GM13977 (cell line): ENCODE measurements at regions not wholly inside any gene's neighbourhood (a gene's known extent, or its start where the extent isn't known, plus 50 kb on each side); places are given as distances from the start of the nearest gene placed in this dataset.

Experiments
- DNase-seq: peaks from one replicate; pipeline ENCODE4 v3.0.0; 2012; ENCODE audit warnings: low spot score
- in situ Hi-C: fragments of 300-500 bp; cut with MboI; formaldehyde crosslinking; loops from one replicate; pipeline ENCODE4 v1.12.0; 2022; ENCODE audit warnings: low sequenced_read_pairs, low pct_unique_long_range_greater_than_20kb, mixed read lengths, inconsistent platforms; ENCODE audit not compliant: unreplicated experiment
- TF ChIP-seq, protein P1 (sequence below): IDR thresholded peaks from 2 replicates; pipeline ENCODE4 v1.5.1; 2012; ENCODE audit warnings: mild to moderate bottlenecking, control low read depth; ENCODE audit not compliant: insufficient read depth; ENCODE audit errors: extremely low read depth, missing control alignments

DNA sequence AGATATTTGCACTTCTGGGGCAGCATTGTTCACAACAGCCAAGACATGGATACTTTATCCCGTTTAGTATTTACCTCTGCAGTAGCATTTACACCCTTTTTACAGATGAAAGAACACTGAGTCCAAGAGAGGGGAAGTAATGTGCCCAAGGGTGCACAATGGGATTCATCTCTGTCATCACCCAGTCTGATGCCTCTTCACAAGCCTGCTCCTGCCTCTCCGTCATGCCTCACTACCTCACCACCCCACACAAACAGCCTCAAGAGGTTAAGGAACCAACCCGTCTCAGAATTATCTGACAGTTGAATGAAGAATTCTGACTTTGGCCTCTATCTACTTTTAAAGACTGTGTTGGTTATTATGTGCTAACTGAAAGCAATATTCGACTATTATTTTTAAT is 368.4 kb downstream of the ATP23 start:
- DNase-seq, result no peak
- in situ Hi-C loops, result no loop called here
- TF ChIP-seq, protein P1, sequence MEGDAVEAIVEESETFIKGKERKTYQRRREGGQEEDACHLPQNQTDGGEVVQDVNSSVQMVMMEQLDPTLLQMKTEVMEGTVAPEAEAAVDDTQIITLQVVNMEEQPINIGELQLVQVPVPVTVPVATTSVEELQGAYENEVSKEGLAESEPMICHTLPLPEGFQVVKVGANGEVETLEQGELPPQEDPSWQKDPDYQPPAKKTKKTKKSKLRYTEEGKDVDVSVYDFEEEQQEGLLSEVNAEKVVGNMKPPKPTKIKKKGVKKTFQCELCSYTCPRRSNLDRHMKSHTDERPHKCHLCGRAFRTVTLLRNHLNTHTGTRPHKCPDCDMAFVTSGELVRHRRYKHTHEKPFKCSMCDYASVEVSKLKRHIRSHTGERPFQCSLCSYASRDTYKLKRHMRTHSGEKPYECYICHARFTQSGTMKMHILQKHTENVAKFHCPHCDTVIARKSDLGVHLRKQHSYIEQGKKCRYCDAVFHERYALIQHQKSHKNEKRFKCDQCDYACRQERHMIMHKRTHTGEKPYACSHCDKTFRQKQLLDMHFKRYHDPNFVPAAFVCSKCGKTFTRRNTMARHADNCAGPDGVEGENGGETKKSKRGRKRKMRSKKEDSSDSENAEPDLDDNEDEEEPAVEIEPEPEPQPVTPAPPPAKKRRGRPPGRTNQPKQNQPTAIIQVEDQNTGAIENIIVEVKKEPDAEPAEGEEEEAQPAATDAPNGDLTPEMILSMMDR, result no peak

DNA sequence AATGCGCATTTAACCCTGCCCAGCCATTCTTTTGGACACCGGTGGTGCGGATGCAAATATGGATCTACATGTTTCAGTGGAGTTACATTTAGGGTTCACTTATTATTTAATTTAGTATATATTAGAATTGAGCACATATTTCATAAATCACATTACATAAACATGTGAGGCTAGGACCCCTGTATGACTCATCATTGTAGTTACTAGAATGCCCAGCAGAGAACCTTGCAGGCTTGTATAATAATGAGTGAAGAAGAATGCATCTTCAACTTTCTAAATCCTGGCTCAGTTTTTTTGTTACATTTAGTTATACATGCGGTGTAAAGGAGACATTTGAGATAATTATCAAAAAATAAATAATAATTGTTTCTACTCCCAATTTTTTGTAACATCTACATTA is 369.0 kb downstream of the ATP23 start:
- in situ Hi-C loops, result no loop called here
- TF ChIP-seq, protein P1, result no peak
- no peak for DNase-seq

DNA sequence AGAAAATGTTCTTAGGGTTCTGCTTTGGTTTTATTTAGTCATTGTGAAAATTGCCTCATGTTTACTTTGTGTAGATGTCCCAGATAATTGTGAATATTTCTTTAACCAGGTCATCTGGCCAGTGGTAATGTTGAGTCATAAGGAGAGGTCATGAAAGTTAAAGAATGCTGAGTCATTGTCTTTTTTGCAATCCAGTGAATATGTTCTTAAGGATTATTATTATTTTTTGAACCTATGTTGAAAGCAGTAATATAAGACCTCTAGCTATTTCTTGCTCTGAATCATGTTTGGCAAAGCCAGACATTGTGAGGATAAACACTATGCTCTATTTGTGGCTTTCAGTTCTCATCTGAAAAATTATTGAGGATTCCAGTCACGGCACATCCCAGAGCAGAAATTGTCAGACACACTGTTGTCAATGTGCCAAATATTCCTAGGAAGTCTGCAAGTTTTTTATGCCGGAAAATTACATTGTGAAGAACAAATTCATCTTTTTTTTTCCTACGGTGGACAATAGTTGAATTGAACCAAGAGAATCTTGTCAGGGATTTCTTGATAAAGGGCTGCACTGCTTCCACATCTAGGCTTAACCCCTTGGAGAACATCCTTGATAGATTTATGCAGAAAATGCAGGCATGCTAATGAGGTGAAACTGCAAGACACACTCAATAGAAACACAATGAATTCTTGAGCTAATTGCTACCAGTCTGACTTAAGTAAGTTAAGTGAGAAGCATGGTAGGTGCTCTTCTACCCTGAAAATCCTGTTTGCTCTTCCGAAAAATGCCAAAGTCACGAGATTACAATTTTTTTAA is 369.6 kb downstream of the ATP23 start:
- TF ChIP-seq, protein P1, result no peak
- in situ Hi-C loops, result no loop called here
- no peak for DNase-seq

DNA sequence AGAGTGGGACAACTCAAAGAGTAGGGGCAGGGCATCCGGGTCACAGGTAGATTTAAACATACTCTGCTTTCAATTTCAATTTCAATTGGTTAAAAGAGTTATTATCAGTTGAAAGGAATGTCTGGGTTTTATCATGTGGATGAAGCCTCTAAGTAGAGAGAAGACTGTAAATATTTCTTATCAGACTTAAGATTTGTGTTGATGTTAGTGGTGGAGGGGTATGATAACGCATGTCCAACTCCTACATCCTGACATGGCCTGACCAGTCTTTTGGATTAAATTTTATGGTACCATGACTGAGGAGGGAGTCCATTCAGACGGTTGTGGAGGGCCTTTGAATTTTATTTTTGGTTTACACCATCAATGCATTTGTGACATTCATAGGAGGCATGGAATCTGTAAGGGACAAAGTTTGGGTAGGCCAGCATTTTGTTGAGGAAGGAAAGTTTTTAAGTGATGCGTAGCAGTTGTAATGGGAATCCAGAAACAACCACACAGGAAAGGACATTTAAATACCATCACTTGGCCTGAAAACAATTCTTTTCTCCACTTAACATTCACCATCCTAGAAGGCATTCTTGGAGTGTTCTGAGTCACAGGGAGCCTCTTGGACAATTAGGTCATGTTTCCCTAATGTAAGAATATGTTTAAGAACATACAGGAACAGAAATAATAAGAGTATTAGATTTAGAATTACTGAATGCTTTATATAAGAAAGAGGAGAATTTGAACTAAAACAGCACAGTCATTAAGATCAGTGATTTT is 371.9 kb downstream of the ATP23 start:
- in situ Hi-C loops, result no loop called here
- no peak for DNase-seq
- TF ChIP-seq, protein P1, result no peak

DNA sequence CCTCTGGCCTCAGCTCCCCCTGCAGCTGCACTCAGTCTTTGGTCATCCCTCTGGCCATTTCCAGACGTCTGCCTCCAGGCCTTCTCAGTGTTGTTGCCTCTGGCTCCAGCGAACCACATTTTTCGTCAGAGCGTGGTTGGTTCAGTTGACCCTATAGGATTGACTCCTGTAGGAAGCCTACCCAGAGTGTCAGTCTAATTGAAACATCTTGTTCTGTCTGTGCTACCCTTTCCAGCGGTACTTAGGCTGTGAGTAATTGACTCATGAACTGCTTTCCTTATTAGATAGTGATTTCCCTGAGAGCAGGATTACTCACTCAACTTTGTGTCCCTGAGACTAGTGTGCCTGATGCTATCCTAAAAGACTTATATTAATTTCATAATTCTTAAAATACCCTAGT is 373.2 kb downstream of the ATP23 start:
- TF ChIP-seq, protein P1, result no peak
- DNase-seq, result no peak
- in situ Hi-C loops, result no loop called here

DNA sequence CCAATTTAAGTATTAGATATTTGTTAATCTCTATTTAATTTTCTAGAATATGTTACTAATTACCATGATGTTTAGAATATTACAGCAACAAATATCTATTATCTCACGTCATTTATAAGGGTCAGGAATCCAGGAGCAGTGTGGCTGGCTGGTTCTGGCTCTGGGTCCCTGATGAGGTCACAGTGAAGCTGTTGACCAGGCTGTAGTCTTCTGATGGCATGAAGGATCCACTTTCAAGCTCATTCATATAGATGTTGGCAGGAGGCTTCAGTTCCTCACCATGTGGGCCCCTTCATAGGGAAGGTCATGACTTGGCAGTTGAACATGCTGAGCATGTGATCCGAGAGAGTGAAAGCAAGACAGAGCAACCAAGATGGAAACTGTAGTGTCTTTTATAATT is 375.6 kb downstream of the ATP23 start:
- in situ Hi-C loops, result no loop called here
- TF ChIP-seq, protein P1, result no peak
- DNase-seq, result no peak
